Panc1 (cell line): ENCODE measurements at regions not wholly inside any gene's neighbourhood (a gene's known extent, or its start where the extent isn't known, plus 50 kb on each side); places are given as distances from the start of the nearest gene placed in this dataset.

Experiments
- ATAC-seq: fragments of 200-7000 bp; cut with Tn5 transposase; 2 replicates; pipeline ENCODE4 v1.9.1; 2020; ENCODE audit warnings: mild to moderate bottlenecking, moderate library complexity
- BruUV-seq: library from RNA; stranded (reverse); fragments of 400-500 nt; replicated peaks from 2 replicates; lab custom pipeline; 2021; lab: Mats Ljungman, UMichigan
- CTCF ChIA-PET: fragments of 300-600 bp; sonication (Branson Sonifier 250); formaldehyde crosslinking; loops from one replicate; lab custom pipeline; 2022; ENCODE audit warnings: antibody characterized with exemption; lab: Charles Lee
- POLR2A ChIA-PET: fragments of 300-600 bp; sonication (Branson Sonifier 250); formaldehyde crosslinking; loops from one replicate; lab custom pipeline; 2022; ENCODE audit warnings: antibody characterized with exemption; lab: Charles Lee
- DNase-seq: peaks from one replicate; pipeline ENCODE4 v3.0.0-alpha.2; 2010; ENCODE audit warnings: low read depth, low spot score
- H3K27ac ChIP-seq: 2 replicates; pipeline ENCODE4 v1.5.1; 2011; ENCODE audit warnings: mild to moderate bottlenecking, low read length, inconsistent platforms
- H3K27me3 ChIP-seq: fragments of 200-500 bp; sonication (Bioruptor generic); 2 replicates; pipeline ENCODE4 v1.6.0; 2014; ENCODE audit warnings: low read length, inconsistent platforms; ENCODE audit not compliant: control insufficient read depth, insufficient read depth
- H3K36me3 ChIP-seq: fragments of 200-500 bp; sonication (Bioruptor generic); 2 replicates; pipeline ENCODE4 v1.5.1; 2014; ENCODE audit warnings: inconsistent platforms, mild to moderate bottlenecking, low read length, moderate library complexity; ENCODE audit not compliant: control insufficient read depth, insufficient read depth
- H3K4me1 ChIP-seq: 2 replicates; pipeline ENCODE4 v1.5.1; 2011; ENCODE audit warnings: inconsistent platforms, mild to moderate bottlenecking, low read length, moderate library complexity; ENCODE audit not compliant: control insufficient read depth, insufficient read depth
- H3K4me3 ChIP-seq, 2 experiments: 2 replicates each; pipeline ENCODE4 v1.5.1; 2011 to 2012; ENCODE audit warnings: low read depth in 2 of 2, low read length in 2 of 2, mild to moderate bottlenecking in 2 of 2, inconsistent platforms in 1 of 2, moderate library complexity in 1 of 2
- H3K9me3 ChIP-seq: fragments of 200-500 bp; sonication (Bioruptor generic); 2 replicates; pipeline ENCODE4 v1.5.1; 2014; ENCODE audit warnings: low read depth, mild to moderate bottlenecking, inconsistent platforms, low read length, moderate library complexity; ENCODE audit not compliant: control insufficient read depth, insufficient read depth
- POLR2AphosphoS5 ChIP-seq: IDR thresholded peaks from 2 replicates; pipeline ENCODE4 v1.6.1; 2012; ENCODE audit warnings: mild to moderate bottlenecking, low read depth, low read length, moderate library complexity
- REST ChIP-seq, 2 experiments: IDR thresholded peaks; 2 replicates each; pipeline ENCODE4 v1.6.1; 2011 to 2012; ENCODE audit warnings: low read depth in 2 of 2, control low read depth in 1 of 2, low read length in 1 of 2, mild to moderate bottlenecking in 1 of 2, moderate library complexity in 1 of 2; ENCODE audit not compliant: insufficient read depth in 1 of 2
- SIN3A ChIP-seq: IDR thresholded peaks from 2 replicates; pipeline ENCODE4 v1.6.1; 2012; ENCODE audit warnings: low read depth, mild to moderate bottlenecking, low read length, moderate library complexity, borderline replicate concordance; ENCODE audit not compliant: insufficient read depth
- TCF7L2 ChIP-seq: IDR thresholded peaks from 2 replicates; pipeline ENCODE4 v1.6.1; 2011; ENCODE audit warnings: mild to moderate bottlenecking, low read depth, low read length, inconsistent platforms
- in situ Hi-C: cut with HindIII; loops from 2 replicates; pipeline ENCODE4 v1.10.0; 2016; ENCODE audit warnings: low sequenced_read_pairs, low pct_unique_long_range_greater_than_20kb
- intact Hi-C: fragments of 100-400 bp; cut with micrococcal nuclease; formaldehyde crosslinking; loops from one replicate; pipeline ENCODE4 v1.10.0; 2022; ENCODE audit not compliant: unreplicated experiment
- TF ChIP-seq, protein P1 (sequence below): fragments of 450-650 bp; IDR thresholded peaks from 2 replicates; pipeline ENCODE4 v1.5.1; 2017; ENCODE audit warnings: mild to moderate bottlenecking

GRCh38 chr6:100153636-100154275, 159.7 kb upstream of the MCHR2 start:
- BruUV-seq, result no TSS peak
- in situ Hi-C loops, result no loop called here

DNA sequence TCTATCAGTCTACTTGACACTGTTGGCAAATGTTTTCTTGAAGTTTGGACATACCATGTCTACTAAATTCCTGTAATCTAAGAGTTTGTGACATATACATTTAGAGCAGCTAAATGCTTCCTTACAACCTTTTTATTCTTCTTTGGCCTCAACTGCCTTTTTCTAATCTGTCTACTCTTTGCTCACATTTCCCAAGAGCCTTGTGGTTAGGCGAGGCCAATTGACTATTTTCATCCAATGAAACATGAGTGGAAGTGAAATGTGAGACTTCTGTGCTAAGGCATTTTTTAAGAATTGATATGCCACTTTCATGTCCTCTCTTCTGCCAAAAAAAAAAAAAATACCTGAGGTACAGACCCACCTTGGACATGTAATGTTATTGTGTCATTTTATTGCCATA, 158.2 kb upstream of the MCHR2 start:
- DNase-seq (no peak), ATAC-seq (no peak)
- no peak overlapping the region for H3K4me3 ChIP-seq
- H3K36me3 ChIP-seq, result no peaks in the 10 kb centered on the region
- no peaks in the 10 kb centered on the region; the same call in 1 of the 2 replicates for H3K27me3 ChIP-seq
- H3K9me3 ChIP-seq, result no peaks in the 10 kb centered on the region
- in situ Hi-C loops (no loop called here), intact Hi-C loops (no loop called here)
- BruUV-seq, result no TSS peak
- POLR2A ChIA-PET, result no interaction called here
- no peak overlapping the region for H3K27ac ChIP-seq
- TF ChIP-seq, protein P1, sequence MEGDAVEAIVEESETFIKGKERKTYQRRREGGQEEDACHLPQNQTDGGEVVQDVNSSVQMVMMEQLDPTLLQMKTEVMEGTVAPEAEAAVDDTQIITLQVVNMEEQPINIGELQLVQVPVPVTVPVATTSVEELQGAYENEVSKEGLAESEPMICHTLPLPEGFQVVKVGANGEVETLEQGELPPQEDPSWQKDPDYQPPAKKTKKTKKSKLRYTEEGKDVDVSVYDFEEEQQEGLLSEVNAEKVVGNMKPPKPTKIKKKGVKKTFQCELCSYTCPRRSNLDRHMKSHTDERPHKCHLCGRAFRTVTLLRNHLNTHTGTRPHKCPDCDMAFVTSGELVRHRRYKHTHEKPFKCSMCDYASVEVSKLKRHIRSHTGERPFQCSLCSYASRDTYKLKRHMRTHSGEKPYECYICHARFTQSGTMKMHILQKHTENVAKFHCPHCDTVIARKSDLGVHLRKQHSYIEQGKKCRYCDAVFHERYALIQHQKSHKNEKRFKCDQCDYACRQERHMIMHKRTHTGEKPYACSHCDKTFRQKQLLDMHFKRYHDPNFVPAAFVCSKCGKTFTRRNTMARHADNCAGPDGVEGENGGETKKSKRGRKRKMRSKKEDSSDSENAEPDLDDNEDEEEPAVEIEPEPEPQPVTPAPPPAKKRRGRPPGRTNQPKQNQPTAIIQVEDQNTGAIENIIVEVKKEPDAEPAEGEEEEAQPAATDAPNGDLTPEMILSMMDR, result no peak
- TF ChIP-seq SIN3A (no peak), REST (IDR thresholded peaks at IDR 0.05; ENCODE audit: insufficient read depth in 1 of 2, low read depth in 2 of 2, low read length in 1 of 2) (no peak), TCF7L2 (no peak), POLR2AphosphoS5 (no peak)
- CTCF ChIA-PET, result no interaction called here
- H3K4me1 ChIP-seq, result no peaks in the 10 kb centered on the region

More at GRCh38 chr6:100153636-100154275, 159.7 kb upstream of the MCHR2 start:
- Histone ChIP-seq H3K9me3 (no peaks in the 10 kb centered on the region), H3K36me3 (no peaks in the 10 kb centered on the region), H3K4me1 (no peaks in the 10 kb centered on the region), H3K27ac (no peak overlapping the region), H3K27me3 (no peaks in the 10 kb centered on the region), H3K4me3 (no peak overlapping the region)
- ChIA-PET POLR2A (no interaction called here), CTCF (no interaction called here)
- DNase-seq (no peak), ATAC-seq (no peak)
- intact Hi-C loops, result no loop called here
- TF ChIP-seq, protein P1, result no peak
- TF ChIP-seq POLR2AphosphoS5, result no peak
- TF ChIP-seq REST (IDR thresholded peaks at IDR 0.05; ENCODE audit: insufficient read depth in 1 of 2, low read depth in 2 of 2, low read length in 1 of 2), result no peak
- no peak for TF ChIP-seq TCF7L2
- no peak for TF ChIP-seq SIN3A
